SU-DHL-6 (cell line): ENCODE measurements at regions not wholly inside any gene's neighbourhood (a gene's known extent, or its start where the extent isn't known, plus 50 kb on each side); places are given as distances from the start of the nearest gene placed in this dataset.

Experiments used
- H2AFZ ChIP-seq: fragments of 200-600 bp; sonication (generic); 2 replicates; pipeline ENCODE4 v1.6.1; 2014; ENCODE audit warnings: low read depth, mild to moderate bottlenecking, moderate library complexity, mixed read lengths, antibody characterized with exemption, low read length; ENCODE audit not compliant: severe bottlenecking
- H3F3A ChIP-seq: fragments of 200-600 bp; shearing (Covaris generic); 2 replicates; pipeline ENCODE4 v1.6.0; 2016; ENCODE audit warnings: antibody characterized with exemption, mild to moderate bottlenecking; ENCODE audit not compliant: insufficient read depth
- H3K27ac ChIP-seq: fragments of 200-600 bp; sonication (generic); 2 replicates; pipeline ENCODE4 v1.5.1; 2016; ENCODE audit warnings: low read depth, mild to moderate bottlenecking, low read length, moderate library complexity, mixed read lengths
- H3K27me3 ChIP-seq: fragments of 200-600 bp; sonication (generic), shearing (Covaris generic); 2 replicates; pipeline ENCODE4 v1.6.0; 2014; ENCODE audit warnings: mild to moderate bottlenecking, low read length
- H3K36me3 ChIP-seq: fragments of 200-600 bp; sonication (generic); 2 replicates; pipeline ENCODE4 v1.6.1; 2014; ENCODE audit warnings: mild to moderate bottlenecking, low read length, mixed read lengths
- H3K4me2 ChIP-seq: fragments of 300-600, 200-600 bp; shearing (Covaris generic), sonication (generic); 2 replicates; pipeline ENCODE4 v1.6.0; 2014; ENCODE audit warnings: low read length, low read depth, mild to moderate bottlenecking; ENCODE audit not compliant: poor library complexity, severe bottlenecking
- H3K4me3 ChIP-seq: fragments of 200-600 bp; sonication (generic); 2 replicates; pipeline ENCODE4 v1.5.1; 2014; ENCODE audit warnings: antibody characterized with exemption, low read length, mild to moderate bottlenecking, mixed read lengths; ENCODE audit not compliant: insufficient read depth, poor library complexity, severe bottlenecking
- H3K79me2 ChIP-seq: fragments of 200-600 bp; sonication (generic); 2 replicates; pipeline ENCODE4 v1.6.1; 2014; ENCODE audit warnings: mild to moderate bottlenecking, low read length, moderate library complexity; ENCODE audit not compliant: insufficient read depth
- H3K9ac ChIP-seq: fragments of 200-600 bp; sonication (generic); 2 replicates; pipeline ENCODE4 v1.7.0; 2014; ENCODE audit warnings: mild to moderate bottlenecking, low read length
- H3K9me2 ChIP-seq: fragments of 200-600 bp; sonication (generic); replicated peaks from 2 replicates; pipeline ENCODE4 v1.6.1; 2014; ENCODE audit warnings: low read length; ENCODE audit not compliant: insufficient read depth
- H3K9me3 ChIP-seq: fragments of 200-600 bp; sonication (generic); 2 replicates; pipeline ENCODE4 v1.6.1; 2014; ENCODE audit warnings: low read length, mixed read lengths; ENCODE audit not compliant: insufficient read depth
- H4K20me1 ChIP-seq: fragments of 200-600 bp; sonication (generic); 2 replicates; pipeline ENCODE4 v1.6.1; 2014; ENCODE audit warnings: low read depth, mild to moderate bottlenecking, antibody characterized with exemption, low read length, moderate library complexity, mixed read lengths
- EZH2phosphoT487 ChIP-seq: fragments of 200-600 bp; sonication (generic), shearing (Covaris generic); conservative IDR thresholded peaks from 2 replicates; pipeline ENCODE4 v1.6.1; 2018; ENCODE audit warnings: mild to moderate bottlenecking, antibody characterized with exemption, low read length, moderate library complexity, mixed read lengths
- TF ChIP-seq, protein P1 (sequence below): fragments of 200-600 bp; sonication (generic); IDR thresholded peaks from one replicate; pipeline ENCODE4 v1.5.1; 2017; ENCODE audit warnings: antibody characterized with exemption, mild to moderate bottlenecking, low read length, moderate library complexity; ENCODE audit not compliant: insufficient read depth, poor library complexity, severe bottlenecking

DNA sequence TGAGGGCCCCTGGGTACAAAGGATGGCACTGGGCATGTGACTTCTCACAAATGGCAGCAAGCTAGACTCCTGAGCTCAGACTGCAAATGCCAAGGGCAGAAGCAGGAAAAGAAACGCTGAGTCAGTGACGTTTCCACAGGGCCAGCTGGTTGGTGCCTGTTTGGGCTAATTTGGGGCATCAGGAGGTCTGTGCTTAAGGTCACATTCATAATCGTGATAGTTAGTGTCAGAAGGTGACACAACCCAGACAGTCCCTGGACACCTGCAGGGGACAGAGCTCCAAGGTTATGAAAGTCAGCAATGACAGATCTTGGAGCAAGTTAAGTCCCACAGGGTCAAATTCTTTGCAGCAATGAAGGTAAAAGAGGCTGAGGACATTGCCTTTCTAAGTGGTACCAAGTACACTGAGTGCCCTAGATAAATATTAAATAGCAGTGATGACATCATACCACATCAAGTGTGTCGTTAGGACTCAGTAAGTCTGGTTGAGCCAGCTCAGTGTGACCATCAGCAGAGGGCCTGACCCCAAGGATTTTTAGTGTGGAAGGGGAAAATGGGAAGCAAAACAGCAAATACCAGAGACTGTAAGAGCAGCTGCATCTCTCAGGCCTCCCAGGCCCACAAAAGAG lies 556.9 kb upstream of the CFAP20DC start:
- Histone ChIP-seq H3K4me2 (no peak overlapping the region), H4K20me1 (no peaks in the 10 kb centered on the region), H3K9ac (no peak overlapping the region), H3K9me2 (no peaks in the 10 kb centered on the region), H3K36me3 (no peaks in the 10 kb centered on the region), H3K4me3 (no peak overlapping the region), H3K27ac (no peak overlapping the region), H3K9me3 (no peaks in the 10 kb centered on the region), H3K27me3 (no peaks in the 10 kb centered on the region), H2AFZ (no peak overlapping the region), H3F3A (no peaks in the 10 kb centered on the region), H3K79me2 (no peaks in the 10 kb centered on the region)
- no peak for TF ChIP-seq EZH2phosphoT487
- TF ChIP-seq, protein P1, sequence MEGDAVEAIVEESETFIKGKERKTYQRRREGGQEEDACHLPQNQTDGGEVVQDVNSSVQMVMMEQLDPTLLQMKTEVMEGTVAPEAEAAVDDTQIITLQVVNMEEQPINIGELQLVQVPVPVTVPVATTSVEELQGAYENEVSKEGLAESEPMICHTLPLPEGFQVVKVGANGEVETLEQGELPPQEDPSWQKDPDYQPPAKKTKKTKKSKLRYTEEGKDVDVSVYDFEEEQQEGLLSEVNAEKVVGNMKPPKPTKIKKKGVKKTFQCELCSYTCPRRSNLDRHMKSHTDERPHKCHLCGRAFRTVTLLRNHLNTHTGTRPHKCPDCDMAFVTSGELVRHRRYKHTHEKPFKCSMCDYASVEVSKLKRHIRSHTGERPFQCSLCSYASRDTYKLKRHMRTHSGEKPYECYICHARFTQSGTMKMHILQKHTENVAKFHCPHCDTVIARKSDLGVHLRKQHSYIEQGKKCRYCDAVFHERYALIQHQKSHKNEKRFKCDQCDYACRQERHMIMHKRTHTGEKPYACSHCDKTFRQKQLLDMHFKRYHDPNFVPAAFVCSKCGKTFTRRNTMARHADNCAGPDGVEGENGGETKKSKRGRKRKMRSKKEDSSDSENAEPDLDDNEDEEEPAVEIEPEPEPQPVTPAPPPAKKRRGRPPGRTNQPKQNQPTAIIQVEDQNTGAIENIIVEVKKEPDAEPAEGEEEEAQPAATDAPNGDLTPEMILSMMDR: no peak

DNA sequence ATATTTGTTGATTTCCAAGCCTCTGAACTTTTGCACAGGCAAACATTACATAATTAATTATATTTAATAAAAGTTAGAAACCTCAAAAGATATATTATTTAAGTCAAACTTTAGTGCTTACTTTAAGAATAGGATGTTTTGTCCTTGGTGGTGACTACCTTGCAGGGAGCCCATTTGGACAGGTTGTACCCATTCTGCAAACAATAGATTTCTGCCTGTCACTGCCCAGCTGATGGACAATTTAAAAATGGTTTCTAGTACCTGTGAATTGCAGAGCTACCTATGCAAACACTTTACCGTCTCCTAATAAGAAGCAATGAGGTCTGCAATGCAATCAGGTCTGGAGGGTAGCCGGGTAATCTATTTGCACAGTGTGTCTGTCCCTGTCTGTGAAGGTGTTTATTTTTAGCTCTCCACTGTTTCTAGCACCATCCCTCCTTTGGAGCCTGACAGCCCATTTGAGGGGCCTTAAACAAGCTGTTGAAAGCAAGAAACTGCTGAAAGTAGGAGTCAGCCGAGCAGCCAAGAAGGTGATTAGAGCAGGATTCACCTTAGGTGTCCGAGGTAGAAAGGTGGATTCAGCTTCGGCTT lies 556.2 kb upstream of the CFAP20DC start:
- Histone ChIP-seq H3K27me3 (no peaks in the 10 kb centered on the region), H3K4me2 (no peak overlapping the region), H4K20me1 (no peaks in the 10 kb centered on the region), H3K9me3 (no peaks in the 10 kb centered on the region), H3K9me2 (no peaks in the 10 kb centered on the region), H3F3A (no peaks in the 10 kb centered on the region), H3K4me3 (no peak overlapping the region), H2AFZ (no peak overlapping the region), H3K36me3 (no peaks in the 10 kb centered on the region), H3K27ac (no peak overlapping the region), H3K79me2 (no peaks in the 10 kb centered on the region), H3K9ac (no peak overlapping the region)
- no peak for TF ChIP-seq EZH2phosphoT487
- TF ChIP-seq, protein P1: no peak

DNA sequence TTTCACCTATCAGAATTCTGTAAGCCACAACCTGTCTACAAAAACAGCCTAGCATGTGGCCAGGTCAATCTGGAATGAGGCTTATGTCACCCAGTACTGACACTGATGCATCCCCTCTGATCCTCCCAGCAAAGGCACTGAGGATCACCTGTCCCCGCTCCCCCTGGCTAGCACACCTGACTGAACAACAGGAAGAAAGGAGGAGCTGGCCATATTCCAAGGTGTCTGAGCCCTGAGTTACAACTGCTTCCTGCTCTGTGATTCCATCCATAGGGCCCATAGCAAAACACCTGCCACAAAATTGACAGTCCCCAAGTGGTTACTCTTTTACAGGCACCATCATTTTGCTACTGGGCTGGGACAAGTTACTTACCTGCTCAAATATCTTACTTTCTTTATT lies 555.5 kb upstream of the CFAP20DC start:
- H3K9ac ChIP-seq: no peak overlapping the region
- H2AFZ ChIP-seq: no peak overlapping the region
- no peaks in the 10 kb centered on the region for H3F3A ChIP-seq
- H3K9me2 ChIP-seq: no peaks in the 10 kb centered on the region
- no peak overlapping the region for H3K4me2 ChIP-seq
- TF ChIP-seq, protein P1: no peak
- no peak for TF ChIP-seq EZH2phosphoT487
- no peaks in the 10 kb centered on the region for H3K36me3 ChIP-seq
- H3K9me3 ChIP-seq: no peaks in the 10 kb centered on the region
- no peak overlapping the region for H3K27ac ChIP-seq
- H3K4me3 ChIP-seq: no peak overlapping the region
- no peaks in the 10 kb centered on the region for H3K79me2 ChIP-seq
- no peaks in the 10 kb centered on the region for H4K20me1 ChIP-seq
- no peaks in the 10 kb centered on the region for H3K27me3 ChIP-seq
